GM10248 (cell line): ENCODE measurements at regions not wholly inside any gene's neighbourhood (a gene's known extent, or its start where the extent isn't known, plus 50 kb on each side); places are given as distances from the start of the nearest gene placed in this dataset.

ENCODE experiments used
- CTCF ChIA-PET: fragments of 300-600 bp; sonication (Branson Sonifier 250); formaldehyde crosslinking; extraction: SDS; loops from one replicate; lab custom pipeline; 2021; ENCODE audit warnings: antibody characterized with exemption; lab: Yijun Ruan, JAX
- POLR2A ChIA-PET: fragments of 350-650 bp; sonication (Branson Sonifier 250); formaldehyde crosslinking; extraction: SDS; loops from one replicate; lab custom pipeline; 2020; ENCODE audit warnings: antibody characterized with exemption; lab: Yijun Ruan, JAX
- DNase-seq: peaks from one replicate; pipeline ENCODE4 v3.0.0; 2012; ENCODE audit errors: extremely low spot score
- TF ChIP-seq, protein P1 (sequence below): IDR thresholded peaks from 2 replicates; pipeline ENCODE4 v1.5.1; 2012; ENCODE audit warnings: mild to moderate bottlenecking, low read depth; ENCODE audit errors: extremely low read depth, missing control alignments, control extremely low read depth

DNA sequence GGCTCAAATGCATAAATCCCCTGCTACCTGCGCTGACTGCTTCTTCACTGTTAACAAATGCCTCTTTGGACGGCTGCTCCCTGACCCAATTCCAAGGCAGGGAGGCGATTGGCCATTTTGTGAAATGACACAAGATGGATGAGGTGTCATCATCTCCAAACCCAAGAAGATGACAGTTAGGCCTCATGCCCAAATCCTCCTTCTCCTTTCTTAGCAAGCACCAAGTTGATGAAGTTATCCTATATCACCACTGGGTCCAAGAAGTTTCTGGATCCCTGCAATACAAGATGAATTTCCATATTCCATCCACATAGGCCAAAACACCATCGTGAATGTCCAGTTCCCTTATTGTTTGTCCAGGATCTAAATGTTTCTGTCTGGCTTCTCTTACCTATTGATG lies 98.5 kb upstream of the RAB11FIP2 start:
- ChIA-PET POLR2A (no interaction called here), CTCF (no interaction called here)
- TF ChIP-seq, protein P1, sequence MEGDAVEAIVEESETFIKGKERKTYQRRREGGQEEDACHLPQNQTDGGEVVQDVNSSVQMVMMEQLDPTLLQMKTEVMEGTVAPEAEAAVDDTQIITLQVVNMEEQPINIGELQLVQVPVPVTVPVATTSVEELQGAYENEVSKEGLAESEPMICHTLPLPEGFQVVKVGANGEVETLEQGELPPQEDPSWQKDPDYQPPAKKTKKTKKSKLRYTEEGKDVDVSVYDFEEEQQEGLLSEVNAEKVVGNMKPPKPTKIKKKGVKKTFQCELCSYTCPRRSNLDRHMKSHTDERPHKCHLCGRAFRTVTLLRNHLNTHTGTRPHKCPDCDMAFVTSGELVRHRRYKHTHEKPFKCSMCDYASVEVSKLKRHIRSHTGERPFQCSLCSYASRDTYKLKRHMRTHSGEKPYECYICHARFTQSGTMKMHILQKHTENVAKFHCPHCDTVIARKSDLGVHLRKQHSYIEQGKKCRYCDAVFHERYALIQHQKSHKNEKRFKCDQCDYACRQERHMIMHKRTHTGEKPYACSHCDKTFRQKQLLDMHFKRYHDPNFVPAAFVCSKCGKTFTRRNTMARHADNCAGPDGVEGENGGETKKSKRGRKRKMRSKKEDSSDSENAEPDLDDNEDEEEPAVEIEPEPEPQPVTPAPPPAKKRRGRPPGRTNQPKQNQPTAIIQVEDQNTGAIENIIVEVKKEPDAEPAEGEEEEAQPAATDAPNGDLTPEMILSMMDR: no peak
- DNase-seq: no peak

DNA sequence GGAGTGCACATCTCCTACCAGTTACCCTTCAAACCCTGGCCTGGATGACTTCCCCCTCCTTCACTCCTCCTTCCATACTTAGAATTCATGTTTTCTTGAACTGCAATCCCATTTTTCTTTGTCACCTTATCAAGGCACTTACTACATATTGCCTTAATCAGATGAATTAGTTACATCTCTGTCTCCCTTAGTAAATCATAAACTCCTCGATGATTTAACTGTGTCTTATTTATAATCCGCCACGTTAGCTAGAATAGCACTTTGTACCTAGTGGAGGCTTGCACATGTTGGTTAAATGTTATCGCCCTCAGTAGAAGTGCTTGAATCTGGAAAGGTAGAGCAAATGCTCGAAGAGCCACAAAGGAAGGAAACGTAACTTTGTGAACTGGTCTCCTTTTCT lies 94.7 kb upstream of the RAB11FIP2 start:
- POLR2A ChIA-PET: no interaction called here
- TF ChIP-seq, protein P1: no peak
- CTCF ChIA-PET: interaction anchor here (1.9 kb wide), 1 partner anchor 19 kb away, joined by 4 read pairs; no protein-coding TSS in a partner anchor
- no peak for DNase-seq

DNA sequence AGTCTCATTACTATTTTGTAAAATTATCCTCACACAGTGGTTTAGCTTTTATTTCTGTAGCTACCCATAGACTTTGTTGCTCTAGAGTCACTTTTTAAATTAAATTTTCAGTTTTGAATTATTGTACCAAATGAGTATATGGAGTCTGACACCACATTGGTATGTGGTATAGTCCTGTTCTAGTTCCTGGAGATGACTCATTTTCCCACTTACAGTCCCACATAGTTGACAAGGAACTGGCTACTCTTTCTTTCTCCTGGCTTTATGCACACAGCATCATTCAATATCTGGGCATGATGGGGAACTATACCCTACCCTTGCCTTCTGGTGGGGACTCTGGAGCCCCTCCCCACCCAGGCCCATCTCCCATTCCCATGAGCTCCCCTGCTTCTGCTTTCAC lies 92.6 kb upstream of the RAB11FIP2 start:
- POLR2A ChIA-PET: no interaction called here
- CTCF ChIA-PET: interaction anchor here (0.7 kb wide), 1 partner anchor 10 kb away, joined by 3 read pairs; no protein-coding TSS in a partner anchor
- TF ChIP-seq, protein P1: no peak
- no peak for DNase-seq

DNA sequence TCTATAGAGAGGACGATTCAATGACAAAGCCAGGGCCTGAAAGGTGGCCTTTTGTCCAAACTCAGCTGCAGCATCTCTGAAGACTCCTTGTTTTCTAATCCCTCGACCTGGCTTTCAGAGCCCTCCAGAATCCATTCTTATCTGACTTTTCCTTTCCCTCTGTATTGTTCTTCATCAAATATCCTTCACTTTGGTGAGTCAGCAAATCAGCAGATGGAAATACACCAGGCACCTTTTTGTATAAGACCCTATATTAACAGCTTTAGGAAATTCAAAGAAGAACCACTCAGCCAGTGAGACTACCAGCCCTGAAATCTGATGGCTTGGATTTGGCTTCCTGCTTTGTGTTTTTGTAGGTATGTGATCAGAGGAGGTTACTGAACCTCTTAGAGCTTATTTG lies 81.9 kb upstream of the RAB11FIP2 start:
- DNase-seq: no peak
- POLR2A ChIA-PET: no interaction called here
- TF ChIP-seq, protein P1: no peak
- CTCF ChIA-PET: interaction anchor here (1.1 to 1.3 kb wide), 2 partner anchors 22 to 35 kb away, joined by 4 to 5 read pairs; no protein-coding TSS in a partner anchor

DNA sequence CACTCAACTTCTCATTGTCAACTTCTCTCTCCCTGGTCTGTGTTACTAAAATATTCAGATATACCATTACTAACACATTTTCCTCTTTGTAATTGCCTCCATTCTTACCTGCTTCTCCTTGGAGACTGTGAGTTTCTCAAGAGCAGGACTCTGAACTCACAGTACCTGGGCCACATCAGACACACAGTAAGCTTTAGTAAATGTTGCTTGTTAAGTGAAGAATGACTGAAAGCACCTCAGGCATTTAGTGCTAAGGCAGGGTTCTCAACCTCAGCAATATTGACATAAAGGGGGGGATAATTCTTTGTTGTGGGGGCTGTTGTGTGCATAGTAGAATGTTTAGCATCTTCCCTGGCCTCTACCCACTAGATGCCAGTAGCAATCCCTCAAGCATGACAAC lies 72.0 kb upstream of the RAB11FIP2 start:
- CTCF ChIA-PET: no interaction called here

DNA sequence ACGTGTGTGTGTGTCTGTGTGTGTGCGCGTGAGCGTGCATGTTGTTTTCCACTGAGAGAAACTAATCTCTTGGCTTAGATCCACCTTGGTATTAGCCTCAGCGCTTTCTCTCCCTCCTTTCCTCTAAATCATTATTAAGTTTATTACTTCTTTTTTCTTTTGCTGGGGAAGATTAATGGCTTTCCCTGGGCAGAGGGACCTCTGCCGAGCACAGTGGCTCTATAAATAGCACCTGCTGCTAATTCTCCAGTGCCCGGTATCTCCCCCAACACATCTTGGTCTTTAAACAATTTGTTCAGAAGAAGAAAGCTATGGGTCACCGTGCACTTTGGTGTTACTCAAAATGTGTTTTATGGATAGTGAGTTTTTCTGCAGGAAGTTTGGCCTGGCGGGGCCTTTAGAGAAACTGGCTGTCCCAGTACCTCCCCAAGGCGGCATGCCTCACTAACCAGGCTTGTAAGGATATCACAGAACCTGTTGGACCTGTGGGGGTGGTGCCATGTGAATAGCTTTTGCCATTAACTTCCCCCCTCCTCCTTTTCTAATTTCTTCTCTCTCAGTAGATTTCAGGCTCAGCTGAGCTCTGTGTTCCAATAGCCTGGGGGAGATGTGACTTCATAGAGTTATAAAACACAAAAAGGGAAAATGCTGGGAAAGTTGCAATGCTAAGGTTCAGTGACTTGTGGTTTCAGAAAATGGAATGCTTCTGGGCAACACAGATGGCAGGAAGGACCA lies 70.1 kb upstream of the RAB11FIP2 start:
- CTCF ChIA-PET: no interaction called here
- POLR2A ChIA-PET: no interaction called here
- TF ChIP-seq, protein P1: no peak
- no peak for DNase-seq

More for the DNA sequence above, 72.0 kb upstream of the RAB11FIP2 start:
- POLR2A ChIA-PET: no interaction called here
- TF ChIP-seq, protein P1: no peak
- no peak for DNase-seq
